ENCODE measurements at regions not wholly inside any gene's neighbourhood (a gene's known extent, or its start where the extent isn't known, plus 50 kb on each side); places are given as distances from the start of the nearest gene placed in this dataset.

GRCh38 chr1:30513396-30514136 is 209.8 kb downstream of the MATN1 start:
- intact Hi-C loops (cut with DNase I; ENCODE audit: low total_unique reads), result no loop called here
- peaks cover 0 to 55% (median 0%) of the 10 kb centered on the region in 7 donors for H3K27me3 ChIP-seq (replicated peaks in 1 of 7)
- no peaks in the 10 kb centered on the region for H3K36me3 ChIP-seq
- peak; percentile 61 for DNase-seq
- H3K9me3 ChIP-seq, result peaks cover 0 to 4% (median 0%) of the 10 kb centered on the region in 8 donors
- H3K4me1 ChIP-seq, result no peaks in the 10 kb centered on the region
- H3K4me3 ChIP-seq, result no peak overlapping the region
- TF ChIP-seq CTCF (IDR thresholded peaks at IDR 0.05 in 8 of 11, conservative IDR thresholded peaks at IDR 0.05 in 3 of 11), result no peak
- no peak for TF ChIP-seq POLR2AphosphoS5 (IDR thresholded peaks at IDR 0.05)
- TF ChIP-seq POLR2A (IDR thresholded peaks at IDR 0.05), result no peak
- 76 to 86% (median 82%) methylated on average over 12 of the region's 12 CpGs for WGBS, 5 donors
- H3K27ac ChIP-seq, result no peak overlapping the region

- intact Hi-C loops (cut with DNase I; ENCODE audit: low total_unique reads), result no loop called here
- Histone ChIP-seq H3K9me3 (peaks cover 0 to 4% (median 0%) of the 10 kb centered on the region in 8 donors), H3K4me1 (no peaks in the 10 kb centered on the region), H3K4me3 (no peak overlapping the region), H3K27me3 (replicated peaks in 1 of 7) (peaks cover 0 to 56% (median 0%) of the 10 kb centered on the region in 7 donors), H3K27ac (no peak overlapping the region), H3K36me3 (no peaks in the 10 kb centered on the region)
- TF ChIP-seq CTCF (IDR thresholded peaks at IDR 0.05 in 8 of 11, conservative IDR thresholded peaks at IDR 0.05 in 3 of 11), result no peak
- WGBS, 5 donors, result 85 to 91% (median 86%) methylated on average over 9 of the region's 9 CpGs
- no peak for DNase-seq
These were observed 210.5 kb downstream of the MATN1 start for GRCh38 chr1:30512914-30513265.

GRCh38 chr1:30511991-30512913 is 211.1 kb downstream of the MATN1 start:
- Histone ChIP-seq H3K4me3 (no peak overlapping the region), H3K4me1 (no peaks in the 10 kb centered on the region), H3K27ac (no peak overlapping the region), H3K36me3 (no peaks in the 10 kb centered on the region), H3K27me3 (replicated peaks in 1 of 7) (peaks cover 0 to 58% (median 0%) of the 10 kb centered on the region in 7 donors), H3K9me3 (peaks cover 0 to 4% (median 0%) of the 10 kb centered on the region in 8 donors)
- no peak for DNase-seq
- WGBS, 5 donors, result 61 to 67% (median 63%) methylated on average over 18 of the region's 18 CpGs
- TF ChIP-seq POLR2AphosphoS5 (IDR thresholded peaks at IDR 0.05) (no peak), POLR2A (IDR thresholded peaks at IDR 0.05) (no peak), CTCF (IDR thresholded peaks at IDR 0.05 in 8 of 11, conservative IDR thresholded peaks at IDR 0.05 in 3 of 11) (no peak)
- intact Hi-C loops (cut with DNase I; ENCODE audit: low total_unique reads), result no loop called here

GRCh38 chr1:30511563-30511962 is 211.8 kb downstream of the MATN1 start:
- WGBS, 5 donors, result 72 to 90% (median 77%) methylated on average over 6 of the region's 6 CpGs
- Histone ChIP-seq H3K27me3 (replicated peaks in 1 of 7) (peaks cover 0 to 55% (median 0%) of the 10 kb centered on the region in 7 donors), H3K4me1 (no peaks in the 10 kb centered on the region), H3K36me3 (no peaks in the 10 kb centered on the region), H3K27ac (no peak overlapping the region), H3K4me3 (no peak overlapping the region), H3K9me3 (peaks cover 0 to 4% (median 0%) of the 10 kb centered on the region in 8 donors)
- DNase-seq, result peak; percentile 27
- intact Hi-C loops (cut with DNase I; ENCODE audit: low total_unique reads), result no loop called here
- TF ChIP-seq CTCF (IDR thresholded peaks at IDR 0.05 in 8 of 11, conservative IDR thresholded peaks at IDR 0.05 in 3 of 11) (no peak), POLR2A (IDR thresholded peaks at IDR 0.05) (no peak), POLR2AphosphoS5 (IDR thresholded peaks at IDR 0.05) (no peak)

All from spleen (tissue), 11 donors.